ENCODE measurements at regions not wholly inside any gene's neighbourhood (a gene's known extent, or its start where the extent isn't known, plus 50 kb on each side); places are given as distances from the start of the nearest gene placed in this dataset.

DNA sequence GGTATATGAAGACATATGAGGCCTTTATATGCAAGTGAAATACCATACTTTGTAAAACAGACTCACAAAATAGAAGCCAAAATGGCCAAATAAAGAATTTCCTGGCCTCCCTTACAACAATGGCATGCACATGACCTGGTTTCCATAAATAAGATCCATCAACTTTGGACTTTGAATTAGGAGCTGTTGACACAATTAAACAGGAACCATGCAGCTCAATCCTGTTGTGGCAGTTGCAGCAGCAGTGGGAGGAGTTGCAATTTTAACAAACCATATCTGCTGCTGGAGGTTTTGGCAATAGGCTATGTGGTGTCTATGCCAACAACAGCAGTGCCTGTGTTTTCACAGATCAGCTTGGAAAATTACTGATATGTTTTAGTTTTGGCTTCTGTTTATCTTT lies 818.6 kb downstream of the FAM181B start (continued):
- TF ChIP-seq ASH2L (IDR thresholded peaks at IDR 0.05; ENCODE audit: borderline replicate concordance, low read depth), result no peak

- SMC1A ChIA-PET (ENCODE audit: uncharacterized antibody, unreplicated experiment), result no interaction called here
- H2AFZ ChIP-seq (ENCODE audit: control insufficient read depth, low read depth, low read length), result no peak overlapping the region
- H3K9me3 ChIP-seq (replicated peaks; ENCODE audit: control insufficient read depth, insufficient read depth, low read length), result no peaks in the 10 kb centered on the region
- DNase-seq (ENCODE audit: low read depth, low spot score) (no peak), ATAC-seq (peak; percentile 33; the same call in 2 of the 3 replicates), FAIRE-seq (no peak)
- WGBS (ENCODE audit: insufficient coverage, insufficient replicate concordance, low lambda C conversion rate, missing lambda C conversion rate), result no CpG with 5 or more reads among the region's 1 CpG
- RAD21 ChIA-PET (ENCODE audit: unreplicated experiment), result no interaction called here
- intact Hi-C loops (cut with micrococcal nuclease; ENCODE audit: unreplicated experiment) (no loop called here), in situ Hi-C loops (cut with MboI) (no loop called here)
- no peaks in the 10 kb centered on the region for H3K36me3 ChIP-seq (ENCODE audit: control insufficient read depth in 2 of 2, insufficient read depth in 2 of 2, low read length in 1 of 2)
- POLR2A ChIA-PET, result no interaction called here
- no peaks in the 10 kb centered on the region for H4K20me1 ChIP-seq (ENCODE audit: control insufficient read depth, insufficient read depth)
- H3K27me3 ChIP-seq (replicated peaks in 1 of 2; ENCODE audit: control insufficient read depth in 2 of 2, insufficient read depth in 2 of 2, low read length in 1 of 2), result no peaks in the 10 kb centered on the region; a peak in 1 of 4 replicates
- TF ChIP-seq LARP7 (IDR thresholded peaks at IDR 0.05), result no peak
- TF ChIP-seq, protein P1, sequence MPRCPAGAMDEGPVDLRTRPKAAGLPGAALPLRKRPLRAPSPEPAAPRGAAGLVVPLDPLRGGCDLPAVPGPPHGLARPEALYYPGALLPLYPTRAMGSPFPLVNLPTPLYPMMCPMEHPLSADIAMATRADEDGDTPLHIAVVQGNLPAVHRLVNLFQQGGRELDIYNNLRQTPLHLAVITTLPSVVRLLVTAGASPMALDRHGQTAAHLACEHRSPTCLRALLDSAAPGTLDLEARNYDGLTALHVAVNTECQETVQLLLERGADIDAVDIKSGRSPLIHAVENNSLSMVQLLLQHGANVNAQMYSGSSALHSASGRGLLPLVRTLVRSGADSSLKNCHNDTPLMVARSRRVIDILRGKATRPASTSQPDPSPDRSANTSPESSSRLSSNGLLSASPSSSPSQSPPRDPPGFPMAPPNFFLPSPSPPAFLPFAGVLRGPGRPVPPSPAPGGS (IDR thresholded peaks at IDR 0.05; ENCODE audit: borderline replicate concordance, insufficient read depth, low read depth, low read length, poor library complexity, severe bottlenecking), result no peak
- no peak for TF ChIP-seq SREBF1 (IDR thresholded peaks at IDR 0.05; ENCODE audit: low read length)
- TF ChIP-seq CREB1 (IDR thresholded peaks at IDR 0.05; ENCODE audit: low read depth), result no peak
- TF ChIP-seq ZNF207 (IDR thresholded peaks at IDR 0.05; ENCODE audit: borderline replicate concordance), result no peak
- no peak for TF ChIP-seq CHD1 (IDR thresholded peaks at IDR 0.05; ENCODE audit: low read depth, low read length)
- TF ChIP-seq MEF2B (IDR thresholded peaks at IDR 0.05; ENCODE audit: partially characterized antibody, poor library complexity, severe bottlenecking), result no peak
- no peak for TF ChIP-seq SUPT20H (IDR thresholded peaks at IDR 0.05; ENCODE audit: borderline replicate concordance, control insufficient read depth, low read depth, low read length)
- TF ChIP-seq RB1 (IDR thresholded peaks at IDR 0.05; ENCODE audit: borderline replicate concordance), result no peak
- no peak for TF ChIP-seq RCOR1 (conservative IDR thresholded peaks at IDR 0.05; ENCODE audit: low read depth, low read length)
- TF ChIP-seq BACH1 (IDR thresholded peaks at IDR 0.05; ENCODE audit: borderline replicate concordance), result no peak
- no peak for TF ChIP-seq KAT2A (conservative IDR thresholded peaks at IDR 0.05; ENCODE audit: control insufficient read depth, low read depth, low read length)
- no peak for TF ChIP-seq EED (IDR thresholded peaks at IDR 0.05; ENCODE audit: low read depth)
- TF ChIP-seq SRF (IDR thresholded peaks at IDR 0.05; ENCODE audit: low read depth in 2 of 2, low read length in 2 of 2), result no peak
- TF ChIP-seq ASH2L (IDR thresholded peaks at IDR 0.05; ENCODE audit: borderline replicate concordance, low read depth), result no peak
- TF ChIP-seq RBBP5 (conservative IDR thresholded peaks at IDR 0.05), result no peak
- no peak for TF ChIP-seq HCFC1 (IDR thresholded peaks at IDR 0.05; ENCODE audit: low read length)
- no peak for TF ChIP-seq TARDBP (IDR thresholded peaks at IDR 0.05; ENCODE audit: borderline replicate concordance)
- no peak overlapping the region for H3K4me2 ChIP-seq (ENCODE audit: control insufficient read depth, insufficient read depth)
- H3K4me3 ChIP-seq, result no peak overlapping the region
- CTCF ChIA-PET, result no interaction called here
- H3K27ac ChIP-seq (ENCODE audit: control insufficient read depth, insufficient read depth), result no peak overlapping the region
- H3K79me2 ChIP-seq (ENCODE audit: control insufficient read depth, insufficient read depth, low read length), result no peaks in the 10 kb centered on the region
- H3K9ac ChIP-seq (ENCODE audit: control insufficient read depth, insufficient read depth, low read length), result no peak overlapping the region
- no peaks in the 10 kb centered on the region for H3K4me1 ChIP-seq (ENCODE audit: control insufficient read depth, insufficient read depth, low read length)
- no TSS peak for BruUV-seq (replicated peaks)
These were observed 819.9 kb downstream of the FAM181B start for GRCh38 chr11:81913793-81914192.
